ENCODE measurements at regions not wholly inside any gene's neighbourhood (a gene's known extent, or its start where the extent isn't known, plus 50 kb on each side); places are given as distances from the start of the nearest gene placed in this dataset.

GRCh38 chr12:45558353-45558752 lies 171.2 kb upstream of the ARID2 start:
- no peaks in the 10 kb centered on the region for H3K79me2 ChIP-seq (ENCODE audit: low read length)
- no peaks in the 10 kb centered on the region for H3K36me3 ChIP-seq (replicated peaks; ENCODE audit: low read depth, low read length)
- H4K20me1 ChIP-seq (ENCODE audit: insufficient read depth, low read length), result no peaks in the 10 kb centered on the region
- 0 out of 2 replicates have a peak, but pooled peaks cover 2% of the 10 kb centered on the region for H3K27me3 ChIP-seq (ENCODE audit: low read depth, low read length)
- no peak overlapping the region for H2AFZ ChIP-seq (ENCODE audit: low read depth, low read length)
- no peaks in the 10 kb centered on the region for H3K4me1 ChIP-seq (ENCODE audit: low read length)
- H3K4me3 ChIP-seq (ENCODE audit: low read length), result no peak overlapping the region
- 0 out of 2 replicates have a peak, but pooled peaks cover 6% of the 10 kb centered on the region for H3K9me3 ChIP-seq (ENCODE audit: insufficient read depth, low read length)
- TF ChIP-seq CTCF (IDR thresholded peaks at IDR 0.05; ENCODE audit: low read depth, low read length), result no peak
- TF ChIP-seq EZH2phosphoT487 (IDR thresholded peaks at IDR 0.05; ENCODE audit: low read depth), result no peak
- H3K9ac ChIP-seq (ENCODE audit: low read length), result no peak overlapping the region
- H3K4me2 ChIP-seq (ENCODE audit: low read length), result no peak overlapping the region
- no peak overlapping the region for H3K27ac ChIP-seq (ENCODE audit: low read length)

GRCh38 chr12:45559537-45559936 lies 170.0 kb upstream of the ARID2 start:
- Histone ChIP-seq H3K36me3 (replicated peaks; ENCODE audit: low read depth, low read length) (no peaks in the 10 kb centered on the region), H3K9ac (ENCODE audit: low read length) (no peak overlapping the region), H3K79me2 (ENCODE audit: low read length) (no peaks in the 10 kb centered on the region), H3K27ac (ENCODE audit: low read length) (no peak overlapping the region), H3K27me3 (ENCODE audit: low read depth, low read length) (0 out of 2 replicates have a peak, but pooled peaks cover 2% of the 10 kb centered on the region), H3K9me3 (ENCODE audit: insufficient read depth, low read length) (0 out of 2 replicates have a peak, but pooled peaks cover 6% of the 10 kb centered on the region), H3K4me2 (ENCODE audit: low read length) (no peak overlapping the region), H3K4me1 (ENCODE audit: low read length) (no peaks in the 10 kb centered on the region), H4K20me1 (ENCODE audit: insufficient read depth, low read length) (no peaks in the 10 kb centered on the region), H3K4me3 (ENCODE audit: low read length) (no peak overlapping the region), H2AFZ (ENCODE audit: low read depth, low read length) (no peak overlapping the region)
- TF ChIP-seq EZH2phosphoT487 (IDR thresholded peaks at IDR 0.05; ENCODE audit: low read depth) (no peak), CTCF (IDR thresholded peaks at IDR 0.05; ENCODE audit: low read depth, low read length) (no peak)

GRCh38 chr12:45560689-45561088 lies 168.8 kb upstream of the ARID2 start:
- no peaks in the 10 kb centered on the region for H3K36me3 ChIP-seq (replicated peaks; ENCODE audit: low read depth, low read length)
- 0 out of 2 replicates have a peak, but pooled peaks cover 2% of the 10 kb centered on the region for H3K27me3 ChIP-seq (ENCODE audit: low read depth, low read length)
- H3K9ac ChIP-seq (ENCODE audit: low read length), result no peak overlapping the region
- H3K4me3 ChIP-seq (ENCODE audit: low read length), result no peak overlapping the region
- H3K4me1 ChIP-seq (ENCODE audit: low read length), result no peaks in the 10 kb centered on the region
- H4K20me1 ChIP-seq (ENCODE audit: insufficient read depth, low read length), result no peaks in the 10 kb centered on the region
- 0 out of 2 replicates have a peak, but pooled peaks cover 6% of the 10 kb centered on the region for H3K9me3 ChIP-seq (ENCODE audit: insufficient read depth, low read length)
- H3K27ac ChIP-seq (ENCODE audit: low read length), result no peak overlapping the region
- no peaks in the 10 kb centered on the region for H3K79me2 ChIP-seq (ENCODE audit: low read length)
- no peak overlapping the region for H3K4me2 ChIP-seq (ENCODE audit: low read length)
- TF ChIP-seq EZH2phosphoT487 (IDR thresholded peaks at IDR 0.05; ENCODE audit: low read depth), result no peak
- no peak overlapping the region for H2AFZ ChIP-seq (ENCODE audit: low read depth, low read length)

- Histone ChIP-seq H3K9me3 (ENCODE audit: insufficient read depth, low read length) (0 out of 2 replicates have a peak, but pooled peaks cover 6% of the 10 kb centered on the region), H3K27me3 (ENCODE audit: low read depth, low read length) (0 out of 2 replicates have a peak, but pooled peaks cover 2% of the 10 kb centered on the region), H3K4me3 (ENCODE audit: low read length) (no peak overlapping the region), H3K9ac (ENCODE audit: low read length) (no peak overlapping the region), H3K79me2 (ENCODE audit: low read length) (no peaks in the 10 kb centered on the region), H3K4me1 (ENCODE audit: low read length) (no peaks in the 10 kb centered on the region), H3K4me2 (ENCODE audit: low read length) (no peak overlapping the region), H3K27ac (ENCODE audit: low read length) (no peak overlapping the region), H4K20me1 (ENCODE audit: insufficient read depth, low read length) (no peaks in the 10 kb centered on the region), H2AFZ (ENCODE audit: low read depth, low read length) (no peak overlapping the region), H3K36me3 (replicated peaks; ENCODE audit: low read depth, low read length) (no peaks in the 10 kb centered on the region)
- TF ChIP-seq CTCF (IDR thresholded peaks at IDR 0.05; ENCODE audit: low read depth, low read length) (no peak), EZH2phosphoT487 (IDR thresholded peaks at IDR 0.05; ENCODE audit: low read depth) (no peak)
Observed at GRCh38 chr12:45561488-45561887, 168.0 kb upstream of the ARID2 start.
